CD14-positive monocyte (primary cell): ENCODE measurements at regions not wholly inside any gene's neighbourhood (a gene's known extent, or its start where the extent isn't known, plus 50 kb on each side); places are given as distances from the start of the nearest gene placed in this dataset.

Experiments
- DNase-seq, 3 donors: peaks; one replicate each; pipeline ENCODE4 v3.0.0-alpha.2; 2011 to 2022
- H2AFZ ChIP-seq: 2 replicates; pipeline ENCODE4 v1.6.0; 2012; ENCODE audit warnings: mild to moderate bottlenecking, low read depth, low read length, inconsistent platforms; ENCODE audit not compliant: insufficient read depth, poor library complexity, severe bottlenecking
- H3K27ac ChIP-seq, 2 donors: 1 replicate in 1 of 2; 2 replicates in 1 of 2; pipeline ENCODE4 v1.5.1; 2012 to 2013; ENCODE audit warnings: low read length in 2 of 2, control low read depth in 1 of 2, inconsistent platforms in 1 of 2, low read depth in 1 of 2, mild to moderate bottlenecking in 1 of 2
- H3K27me3 ChIP-seq, 2 donors: one replicate each; pipeline versions ENCODE4 v1.6.0 to v1.6.1; 2011 to 2013; ENCODE audit warnings: low read length in 2 of 2; ENCODE audit not compliant: control insufficient read depth in 2 of 2, insufficient read depth in 2 of 2
- H3K36me3 ChIP-seq, 2 donors: replicated peaks in 1 of 2; 1 replicate in 1 of 2; 2 replicates in 1 of 2; pipeline versions ENCODE4 v1.5.1 to v1.6.1; 2012 to 2013; ENCODE audit warnings: low read length in 2 of 2, control low read depth in 1 of 2, inconsistent platforms in 1 of 2, mild to moderate bottlenecking in 1 of 2; ENCODE audit not compliant: insufficient read depth in 2 of 2, control insufficient read depth in 1 of 2
- H3K4me1 ChIP-seq, 2 donors: 1 replicate in 1 of 2; 2 replicates in 1 of 2; pipeline versions ENCODE4 v1.5.1 to v1.6.1; 2012 to 2013; ENCODE audit warnings: low read length in 2 of 2, control low read depth in 1 of 2, inconsistent platforms in 1 of 2, mild to moderate bottlenecking in 1 of 2, moderate library complexity in 1 of 2; ENCODE audit not compliant: insufficient read depth in 2 of 2, control insufficient read depth in 1 of 2
- H3K4me2 ChIP-seq: replicated peaks from 2 replicates; pipeline ENCODE3; 2012; ENCODE audit warnings: low read length, moderate library complexity, mild to moderate bottlenecking; ENCODE audit not compliant: poor library complexity, severe bottlenecking; ENCODE audit errors: extremely low read depth
- H3K4me3 ChIP-seq, 3 experiments: fragments of 200-600 bp in 1 of 3; sonication (generic) in 1 of 3; replicated peaks in 1 of 3; 1 replicate in 2 of 3; 2 replicates in 1 of 3; pipeline ENCODE4 v1.5.1; 2011 to 2013; ENCODE audit warnings: low read length in 3 of 3, mild to moderate bottlenecking in 3 of 3, control low read depth in 2 of 3, low read depth in 2 of 3, inconsistent platforms in 1 of 3, moderate library complexity in 1 of 3
- H3K79me2 ChIP-seq: 2 replicates; pipeline ENCODE4 v1.6.0; 2012; ENCODE audit warnings: mild to moderate bottlenecking, control low read depth, inconsistent platforms, low read length, moderate library complexity; ENCODE audit not compliant: insufficient read depth
- H3K9ac ChIP-seq: 2 replicates; pipeline ENCODE4 v1.6.0; 2017; ENCODE audit warnings: low read length, mild to moderate bottlenecking; ENCODE audit not compliant: insufficient read depth, poor library complexity, severe bottlenecking
- H3K9me3 ChIP-seq, 2 donors: replicated peaks in 1 of 2; 1 replicate in 1 of 2; 2 replicates in 1 of 2; pipeline versions ENCODE4 v1.5.1 to v1.6.1; 2012 to 2013; ENCODE audit warnings: low read length in 2 of 2, control low read depth in 1 of 2; ENCODE audit not compliant: control insufficient read depth in 1 of 2, insufficient read depth in 1 of 2
- H4K20me1 ChIP-seq: 2 replicates; pipeline ENCODE4 v1.6.0; 2012; ENCODE audit warnings: mild to moderate bottlenecking, low read length, control low read depth, moderate library complexity; ENCODE audit not compliant: insufficient read depth
- H3K27ac Mint-ChIP-seq, 7 donors: one replicate each; pipeline ENCODE4 v1.8.0; 2020; ENCODE audit warnings: mild to moderate bottlenecking in 7 of 7, mixed read lengths in 7 of 7, moderate library complexity in 6 of 7, inconsistent platforms in 2 of 7
- H3K27me3 Mint-ChIP-seq, 3 donors: one replicate each; pipeline ENCODE4 v1.8.0; 2021 to 2022; ENCODE audit warnings: low read depth in 3 of 3, mild to moderate bottlenecking in 3 of 3, mixed read lengths in 3 of 3, moderate library complexity in 3 of 3, inconsistent platforms in 1 of 3
- H3K36me3 Mint-ChIP-seq, 2 donors: one replicate each; pipeline ENCODE4 v1.8.0; 2020; ENCODE audit warnings: mixed read lengths in 2 of 2, inconsistent platforms in 1 of 2, mild to moderate bottlenecking in 1 of 2
- H3K4me1 Mint-ChIP-seq: one replicate; pipeline ENCODE4 v1.8.0; 2020; ENCODE audit warnings: mild to moderate bottlenecking, mixed read lengths
- H3K4me3 Mint-ChIP-seq, 2 donors: one replicate each; pipeline ENCODE4 v1.8.0; 2020; ENCODE audit warnings: mild to moderate bottlenecking in 2 of 2, mixed read lengths in 2 of 2, moderate library complexity in 1 of 2
- H3K9me3 Mint-ChIP-seq, 7 donors: one replicate each; pipeline ENCODE4 v1.8.0; 2020 to 2022; ENCODE audit warnings: mixed read lengths in 7 of 7, mild to moderate bottlenecking in 6 of 7, moderate library complexity in 6 of 7, inconsistent platforms in 2 of 7
- WGBS: methylation state at CpG from one replicate; pipeline ENCODE4 v1.1.5; 2013; ENCODE audit warnings: missing lambda C conversion rate; ENCODE audit not compliant: insufficient coverage; 5-methylcytosine and 5-hydroxymethylcytosine counted together
- intact Hi-C, 2 donors: fragments of 100-400 bp; cut with micrococcal nuclease; formaldehyde crosslinking; loops; one replicate each; pipeline versions ENCODE4 v1.15.0 to v1.15.1; 2023
- TF ChIP-seq, protein P1 (sequence below): fragments of 200-600 bp; IDR thresholded peaks from one replicate; pipeline ENCODE4 v1.8.0; 2022; ENCODE audit warnings: antibody characterized with exemption, mild to moderate bottlenecking

DNA sequence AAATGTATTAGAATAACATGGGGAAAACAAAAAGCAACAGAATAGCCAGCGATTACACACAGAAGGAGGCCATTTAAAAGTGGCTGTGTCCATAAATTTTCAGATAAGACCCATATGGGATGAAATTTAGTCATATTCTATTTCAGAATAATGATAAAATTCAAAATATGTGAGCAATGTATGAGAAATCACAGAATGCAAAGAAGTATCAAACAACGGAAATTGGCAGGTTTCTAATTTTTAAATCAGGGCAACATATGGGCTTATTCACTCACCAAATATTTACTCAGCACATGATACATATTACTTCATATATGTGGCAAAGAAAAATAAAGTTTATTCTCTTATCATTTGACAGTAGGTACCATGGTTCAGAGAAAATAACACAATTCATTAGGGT is 208.5 kb downstream of the GRB14 start:
- Mint-ChIP-seq H3K9me3 (peaks cover 0 to 2% (median 1%) of the 10 kb centered on the region in 7 donors), H3K4me3 (no peak overlapping the region), H3K4me1 (no peaks in the 10 kb centered on the region), H3K27me3 (peaks cover 0 to 4% (median 2%) of the 10 kb centered on the region in 3 donors), H3K36me3 (no peaks in the 10 kb centered on the region), H3K27ac (no peak overlapping the region)
- H3K36me3 ChIP-seq = no peaks in the 10 kb centered on the region
- H2AFZ ChIP-seq = no peak overlapping the region
- H4K20me1 ChIP-seq = no peaks in the 10 kb centered on the region
- no peak overlapping the region for H3K9ac ChIP-seq
- intact Hi-C loops = no loop called here
- no peak overlapping the region for H3K4me3 ChIP-seq
- no peak overlapping the region for H3K27ac ChIP-seq
- DNase-seq = no peak
- H3K79me2 ChIP-seq = no peaks in the 10 kb centered on the region
- H3K4me1 ChIP-seq = no peaks in the 10 kb centered on the region
- H3K9me3 ChIP-seq = no peaks in the 10 kb centered on the region
- no CpG with 5 or more reads among the region's 2 CpGs for WGBS
- no peak overlapping the region for H3K4me2 ChIP-seq
- no peaks in the 10 kb centered on the region for H3K27me3 ChIP-seq
- TF ChIP-seq, protein P1, sequence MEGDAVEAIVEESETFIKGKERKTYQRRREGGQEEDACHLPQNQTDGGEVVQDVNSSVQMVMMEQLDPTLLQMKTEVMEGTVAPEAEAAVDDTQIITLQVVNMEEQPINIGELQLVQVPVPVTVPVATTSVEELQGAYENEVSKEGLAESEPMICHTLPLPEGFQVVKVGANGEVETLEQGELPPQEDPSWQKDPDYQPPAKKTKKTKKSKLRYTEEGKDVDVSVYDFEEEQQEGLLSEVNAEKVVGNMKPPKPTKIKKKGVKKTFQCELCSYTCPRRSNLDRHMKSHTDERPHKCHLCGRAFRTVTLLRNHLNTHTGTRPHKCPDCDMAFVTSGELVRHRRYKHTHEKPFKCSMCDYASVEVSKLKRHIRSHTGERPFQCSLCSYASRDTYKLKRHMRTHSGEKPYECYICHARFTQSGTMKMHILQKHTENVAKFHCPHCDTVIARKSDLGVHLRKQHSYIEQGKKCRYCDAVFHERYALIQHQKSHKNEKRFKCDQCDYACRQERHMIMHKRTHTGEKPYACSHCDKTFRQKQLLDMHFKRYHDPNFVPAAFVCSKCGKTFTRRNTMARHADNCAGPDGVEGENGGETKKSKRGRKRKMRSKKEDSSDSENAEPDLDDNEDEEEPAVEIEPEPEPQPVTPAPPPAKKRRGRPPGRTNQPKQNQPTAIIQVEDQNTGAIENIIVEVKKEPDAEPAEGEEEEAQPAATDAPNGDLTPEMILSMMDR = no peak

GRCh38 chr2:164389411-164389810 is 231.9 kb downstream of the GRB14 start:
- Histone ChIP-seq H3K4me1 (no peaks in the 10 kb centered on the region), H2AFZ (no peak overlapping the region), H3K79me2 (no peaks in the 10 kb centered on the region), H3K36me3 (no peaks in the 10 kb centered on the region), H3K4me3 (no peak overlapping the region), H3K9ac (no peak overlapping the region), H4K20me1 (no peaks in the 10 kb centered on the region), H3K27me3 (no peaks in the 10 kb centered on the region), H3K4me2 (no peak overlapping the region), H3K9me3 (no peaks in the 10 kb centered on the region), H3K27ac (no peak overlapping the region)
- H3K27ac Mint-ChIP-seq = no peak overlapping the region
- no CpG with 5 or more reads among the region's 6 CpGs for WGBS
- H3K4me3 Mint-ChIP-seq = no peak overlapping the region
- peaks cover 0 to 2% (median 2%) of the 10 kb centered on the region in 3 donors for H3K27me3 Mint-ChIP-seq
- H3K4me1 Mint-ChIP-seq = no peaks in the 10 kb centered on the region
- no peaks in the 10 kb centered on the region for H3K36me3 Mint-ChIP-seq
- intact Hi-C loops = no loop called here
- H3K9me3 Mint-ChIP-seq = peaks cover 0 to 3% (median 0%) of the 10 kb centered on the region in 7 donors
- TF ChIP-seq, protein P1 = no peak
- no peak for DNase-seq
